SK-N-SH (cell line): ENCODE measurements at regions not wholly inside any gene's neighbourhood (a gene's known extent, or its start where the extent isn't known, plus 50 kb on each side); places are given as distances from the start of the nearest gene placed in this dataset.

ENCODE experiments used
- ELF1 ChIP-seq: IDR thresholded peaks from 2 replicates; pipeline ENCODE4 v1.4.0; 2012
- FOXM1 ChIP-seq: IDR thresholded peaks from 2 replicates; pipeline ENCODE4 v1.4.0; 2012; ENCODE audit warnings: low read depth, mild to moderate bottlenecking
- PBX3 ChIP-seq: IDR thresholded peaks from 2 replicates; pipeline ENCODE4; 2012
- TAF1 ChIP-seq: IDR thresholded peaks from 2 replicates; pipeline ENCODE4 v1.6.1; 2012; ENCODE audit warnings: low read depth, mild to moderate bottlenecking, low read length, moderate library complexity, borderline replicate concordance
- TF ChIP-seq, protein P1 (sequence below): fragments of 200-600 bp; sonication (generic); IDR thresholded peaks from 2 replicates; pipeline ENCODE4 v1.6.1; 2017; ENCODE audit warnings: antibody characterized with exemption, mild to moderate bottlenecking, moderate library complexity
- TF ChIP-seq, protein P2 (sequence below): IDR thresholded peaks from 2 replicates; pipeline ENCODE4 v1.6.1; 2012; ENCODE audit warnings: mild to moderate bottlenecking, low read depth, low read length, moderate library complexity
- TF ChIP-seq, protein P3 (sequence below): fragments of 150-350 bp; IDR thresholded peaks from 2 replicates; pipeline ENCODE4 v1.6.1; 2017; ENCODE audit warnings: antibody characterized with exemption, low read length, low read depth, borderline replicate concordance

DNA sequence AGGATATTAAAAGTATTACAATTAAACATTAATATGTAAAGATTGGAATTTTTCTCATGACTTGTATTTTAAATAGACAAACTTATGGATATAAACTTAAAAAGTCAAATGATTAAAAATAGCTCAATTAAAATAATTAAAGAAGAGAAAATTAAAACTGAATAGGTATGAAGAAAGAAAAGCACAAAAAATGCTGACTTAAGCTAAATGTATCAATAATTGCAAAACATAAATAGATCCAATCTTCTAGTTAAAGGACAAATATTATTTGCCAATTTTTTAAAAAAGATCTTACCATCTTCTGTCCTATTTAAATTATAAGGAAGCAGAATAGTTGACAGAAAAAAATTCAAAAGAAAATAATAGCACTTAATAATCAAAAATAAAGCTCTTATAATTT is 646.3 kb upstream of the ANKRD30A start:
- TF ChIP-seq, protein P1, sequence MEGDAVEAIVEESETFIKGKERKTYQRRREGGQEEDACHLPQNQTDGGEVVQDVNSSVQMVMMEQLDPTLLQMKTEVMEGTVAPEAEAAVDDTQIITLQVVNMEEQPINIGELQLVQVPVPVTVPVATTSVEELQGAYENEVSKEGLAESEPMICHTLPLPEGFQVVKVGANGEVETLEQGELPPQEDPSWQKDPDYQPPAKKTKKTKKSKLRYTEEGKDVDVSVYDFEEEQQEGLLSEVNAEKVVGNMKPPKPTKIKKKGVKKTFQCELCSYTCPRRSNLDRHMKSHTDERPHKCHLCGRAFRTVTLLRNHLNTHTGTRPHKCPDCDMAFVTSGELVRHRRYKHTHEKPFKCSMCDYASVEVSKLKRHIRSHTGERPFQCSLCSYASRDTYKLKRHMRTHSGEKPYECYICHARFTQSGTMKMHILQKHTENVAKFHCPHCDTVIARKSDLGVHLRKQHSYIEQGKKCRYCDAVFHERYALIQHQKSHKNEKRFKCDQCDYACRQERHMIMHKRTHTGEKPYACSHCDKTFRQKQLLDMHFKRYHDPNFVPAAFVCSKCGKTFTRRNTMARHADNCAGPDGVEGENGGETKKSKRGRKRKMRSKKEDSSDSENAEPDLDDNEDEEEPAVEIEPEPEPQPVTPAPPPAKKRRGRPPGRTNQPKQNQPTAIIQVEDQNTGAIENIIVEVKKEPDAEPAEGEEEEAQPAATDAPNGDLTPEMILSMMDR, result no peak
- TF ChIP-seq, protein P2, sequence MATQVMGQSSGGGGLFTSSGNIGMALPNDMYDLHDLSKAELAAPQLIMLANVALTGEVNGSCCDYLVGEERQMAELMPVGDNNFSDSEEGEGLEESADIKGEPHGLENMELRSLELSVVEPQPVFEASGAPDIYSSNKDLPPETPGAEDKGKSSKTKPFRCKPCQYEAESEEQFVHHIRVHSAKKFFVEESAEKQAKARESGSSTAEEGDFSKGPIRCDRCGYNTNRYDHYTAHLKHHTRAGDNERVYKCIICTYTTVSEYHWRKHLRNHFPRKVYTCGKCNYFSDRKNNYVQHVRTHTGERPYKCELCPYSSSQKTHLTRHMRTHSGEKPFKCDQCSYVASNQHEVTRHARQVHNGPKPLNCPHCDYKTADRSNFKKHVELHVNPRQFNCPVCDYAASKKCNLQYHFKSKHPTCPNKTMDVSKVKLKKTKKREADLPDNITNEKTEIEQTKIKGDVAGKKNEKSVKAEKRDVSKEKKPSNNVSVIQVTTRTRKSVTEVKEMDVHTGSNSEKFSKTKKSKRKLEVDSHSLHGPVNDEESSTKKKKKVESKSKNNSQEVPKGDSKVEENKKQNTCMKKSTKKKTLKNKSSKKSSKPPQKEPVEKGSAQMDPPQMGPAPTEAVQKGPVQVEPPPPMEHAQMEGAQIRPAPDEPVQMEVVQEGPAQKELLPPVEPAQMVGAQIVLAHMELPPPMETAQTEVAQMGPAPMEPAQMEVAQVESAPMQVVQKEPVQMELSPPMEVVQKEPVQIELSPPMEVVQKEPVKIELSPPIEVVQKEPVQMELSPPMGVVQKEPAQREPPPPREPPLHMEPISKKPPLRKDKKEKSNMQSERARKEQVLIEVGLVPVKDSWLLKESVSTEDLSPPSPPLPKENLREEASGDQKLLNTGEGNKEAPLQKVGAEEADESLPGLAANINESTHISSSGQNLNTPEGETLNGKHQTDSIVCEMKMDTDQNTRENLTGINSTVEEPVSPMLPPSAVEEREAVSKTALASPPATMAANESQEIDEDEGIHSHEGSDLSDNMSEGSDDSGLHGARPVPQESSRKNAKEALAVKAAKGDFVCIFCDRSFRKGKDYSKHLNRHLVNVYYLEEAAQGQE, result no peak
- TF ChIP-seq TAF1, result no peak
- TF ChIP-seq, protein P3, sequence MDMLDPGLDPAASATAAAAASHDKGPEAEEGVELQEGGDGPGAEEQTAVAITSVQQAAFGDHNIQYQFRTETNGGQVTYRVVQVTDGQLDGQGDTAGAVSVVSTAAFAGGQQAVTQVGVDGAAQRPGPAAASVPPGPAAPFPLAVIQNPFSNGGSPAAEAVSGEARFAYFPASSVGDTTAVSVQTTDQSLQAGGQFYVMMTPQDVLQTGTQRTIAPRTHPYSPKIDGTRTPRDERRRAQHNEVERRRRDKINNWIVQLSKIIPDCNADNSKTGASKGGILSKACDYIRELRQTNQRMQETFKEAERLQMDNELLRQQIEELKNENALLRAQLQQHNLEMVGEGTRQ, result no peak
- TF ChIP-seq PBX3, result no peak
- TF ChIP-seq FOXM1, result no peak
- no peak for TF ChIP-seq ELF1
